HepG2 (cell line): ENCODE measurements at regions not wholly inside any gene's neighbourhood (a gene's known extent, or its start where the extent isn't known, plus 50 kb on each side); places are given as distances from the start of the nearest gene placed in this dataset.

Experiments used
- ATAC-seq: fragments of 200-7000 bp; cut with Tn5 transposase; 3 replicates; pipeline ENCODE4 v1.9.1; 2020; ENCODE audit warnings: mild to moderate bottlenecking, moderate library complexity
- BruUV-seq: library from RNA; stranded (reverse); fragments of 400-500 nt; replicated peaks from 2 replicates; lab custom pipeline; 2021; lab: Mats Ljungman, UMichigan
- CTCF ChIA-PET: fragments of 300-600 bp; formaldehyde crosslinking; extraction: SDS; loops from one replicate; lab custom pipeline; 2021; ENCODE audit warnings: low total read pairs, inconsistent platforms, low intra/inter-chr PET ratio; lab: Yijun Ruan, JAX
- POLR2A ChIA-PET: fragments of 350-600 bp; sonication (Branson Sonifier 250); formaldehyde crosslinking; loops from one replicate; lab custom pipeline; 2020; ENCODE audit warnings: antibody characterized with exemption, inconsistent platforms; lab: Yijun Ruan, JAX
- DNase-seq: peaks from one replicate; pipeline ENCODE4 v3.0.0-alpha.2; 2015; ENCODE audit warnings: low spot score
- FAIRE-seq: peaks from 3 replicates; lab custom pipeline; 2011; peaks lifted over from hg19 to GRCh38; lab: Jason Lieb, UNC
- H2AFZ ChIP-seq: one replicate; pipeline ENCODE4 v1.6.1; 2011; ENCODE audit warnings: low read length, inconsistent platforms
- H3K27ac ChIP-seq: fragments of 300-600 bp; 3 replicates; pipeline ENCODE4 v1.8.0; 2011; ENCODE audit warnings: mixed run types, mild to moderate bottlenecking, mixed read lengths, low read length, inconsistent platforms; ENCODE audit not compliant: insufficient read depth; ENCODE audit errors: extremely low read length
- H3K27me3 ChIP-seq, 2 experiments: fragments of 200-600 bp in 1 of 2; 2 replicates in 1 of 2; 3 replicates in 1 of 2; pipeline versions ENCODE4 v1.6.0 to v1.8.0; 2011; ENCODE audit warnings: low read length in 2 of 2, mild to moderate bottlenecking in 2 of 2, moderate library complexity in 2 of 2, inconsistent platforms in 1 of 2; ENCODE audit not compliant: insufficient read depth in 2 of 2, control insufficient read depth in 1 of 2
- H3K36me3 ChIP-seq, 2 experiments: fragments of 200-600 bp in 1 of 2; replicated peaks in 1 of 2; 2 replicates in 1 of 2; 3 replicates in 1 of 2; pipeline versions ENCODE4 v1.5.1 to v1.8.0; 2011; ENCODE audit warnings: low read length in 2 of 2, inconsistent platforms in 1 of 2; ENCODE audit not compliant: insufficient read depth in 2 of 2, control insufficient read depth in 1 of 2
- H3K4me1 ChIP-seq: 2 replicates; pipeline ENCODE4 v1.5.1; 2012; ENCODE audit warnings: low read length, inconsistent platforms; ENCODE audit not compliant: insufficient read depth
- H3K4me2 ChIP-seq: 2 replicates; pipeline ENCODE4 v1.6.0; 2011; ENCODE audit warnings: low read depth, low read length, inconsistent platforms
- H3K4me3 ChIP-seq, 3 experiments: fragments of 200-600 bp in 1 of 3; sonication (generic), shearing (Covaris generic) in 1 of 3; replicated peaks in 1 of 3; 2 replicates each; pipeline ENCODE4 v1.5.1; 2011 to 2016; ENCODE audit warnings: low read length in 3 of 3, inconsistent platforms in 2 of 3, low read depth in 2 of 3, mild to moderate bottlenecking in 2 of 3, control low read depth in 1 of 3, mixed read lengths in 1 of 3; ENCODE audit not compliant: insufficient read depth in 1 of 3
- H3K79me2 ChIP-seq: one replicate; pipeline ENCODE4 v1.6.1; 2011; ENCODE audit warnings: low read length, inconsistent platforms; ENCODE audit not compliant: insufficient read depth
- H3K9ac ChIP-seq: 2 replicates; pipeline ENCODE4 v1.6.0; 2011; ENCODE audit warnings: mild to moderate bottlenecking, low read depth, low read length, inconsistent platforms; ENCODE audit not compliant: insufficient read depth
- H3K9me3 ChIP-seq: 2 replicates; pipeline ENCODE4 v1.5.1; 2012; ENCODE audit warnings: mild to moderate bottlenecking, low read length
- H4K20me1 ChIP-seq: 2 replicates; pipeline ENCODE4 v1.6.0; 2011; ENCODE audit warnings: inconsistent platforms, mild to moderate bottlenecking, low read length, moderate library complexity; ENCODE audit not compliant: insufficient read depth
- AKAP8 ChIP-seq: sonication (generic); formaldehyde crosslinking; IDR thresholded peaks from 2 replicates; pipeline ENCODE4 v1.5.1; 2020; ENCODE audit warnings: mild to moderate bottlenecking, missing genetic modification reagents
- CEBPZ ChIP-seq: IDR thresholded peaks from 2 replicates; pipeline ENCODE4 v1.6.1; 2012; ENCODE audit warnings: low read length, improper control_type of control experiment
- GATAD2A ChIP-seq: IDR thresholded peaks from 2 replicates; pipeline ENCODE4 v1.6.1; 2016
- GRHL1 ChIP-seq: sonication (generic); formaldehyde crosslinking; conservative IDR thresholded peaks from 2 replicates; pipeline ENCODE4 v1.8.0; 2022; ENCODE audit warnings: missing genetic modification reagents
- HMGA1 ChIP-seq: sonication (generic); formaldehyde crosslinking; conservative IDR thresholded peaks from 2 replicates; pipeline ENCODE4 v1.4.0; 2020; ENCODE audit warnings: missing genetic modification reagents
- KDM1A ChIP-seq: IDR thresholded peaks from 2 replicates; pipeline ENCODE4 v1.6.1; 2016; ENCODE audit warnings: missing compliant biosample characterization
- MBNL3 ChIP-seq: fragments of 250-450 bp; sonication (Bioruptor Pico); conservative IDR thresholded peaks from 2 replicates; pipeline ENCODE4 v1.8.0; 2022; ENCODE audit warnings: mild to moderate bottlenecking, inconsistent platforms
- MED13 ChIP-seq: sonication (generic); formaldehyde crosslinking; IDR thresholded peaks from 2 replicates; pipeline ENCODE4 v1.5.0; 2020; ENCODE audit warnings: missing genetic modification reagents
- NCOA1 ChIP-seq: sonication (generic); formaldehyde crosslinking; IDR thresholded peaks from 2 replicates; pipeline ENCODE4 v1.9.0; 2021; ENCODE audit warnings: missing genetic modification reagents
- PRDM10 ChIP-seq: sonication (generic); formaldehyde crosslinking; IDR thresholded peaks from 2 replicates; pipeline ENCODE4 v1.4.0; 2020; ENCODE audit warnings: low read depth, missing genetic modification reagents
- SALL2 ChIP-seq: sonication (generic); formaldehyde crosslinking; IDR thresholded peaks from 2 replicates; pipeline ENCODE4 v1.8.1; 2023; ENCODE audit warnings: mild to moderate bottlenecking, missing genetic modification reagents, inconsistent platforms
- ZC3H4 ChIP-seq: sonication (generic); formaldehyde crosslinking; IDR thresholded peaks from 2 replicates; pipeline ENCODE4 v1.4.0; 2020; ENCODE audit warnings: missing genetic modification reagents, borderline replicate concordance
- ZNF282 ChIP-seq: fragments of 450-650 bp; IDR thresholded peaks from 2 replicates; pipeline ENCODE4 v1.6.1; 2018; ENCODE audit not compliant: partially characterized antibody
- ZNF737 ChIP-seq: sonication (generic); formaldehyde crosslinking; IDR thresholded peaks from 2 replicates; pipeline ENCODE4 v1.5.0; 2020; ENCODE audit warnings: missing genetic modification reagents, mild to moderate bottlenecking, borderline replicate concordance
- WGBS: methylation state at CpG from one replicate; pipeline ENCODE4 v1.1.6; 2017; ENCODE audit warnings: low lambda C conversion rate; 5-methylcytosine and 5-hydroxymethylcytosine counted together
- in situ Hi-C: cut with HindIII; loops from 2 replicates; pipeline ENCODE4 v1.10.0; 2017; ENCODE audit warnings: low pct_unique_long_range_greater_than_20kb; ENCODE audit not compliant: extremely low pct_ligation_motif_present
- intact Hi-C: fragments of 100-400 bp; cut with micrococcal nuclease; formaldehyde crosslinking; loops from one replicate; pipeline ENCODE4 v1.10.0; 2022; ENCODE audit not compliant: unreplicated experiment

- TF ChIP-seq CEBPZ (no peak), SALL2 (CRISPR knock-in tag) (no peak)
Observed at GRCh38 chr2:158904627-158905177, 63.7 kb upstream of the TANC1 start (continued).

GRCh38 chr2:158905341-158905740 is 63.1 kb upstream of the TANC1 start:
- H3K4me2 ChIP-seq: no peak overlapping the region
- BruUV-seq: no TSS peak
- 43% methylated on average over 3 of the region's 3 CpGs for WGBS

More at GRCh38 chr2:158905341-158905740, 63.1 kb upstream of the TANC1 start:
- no peak for FAIRE-seq
- intact Hi-C loops (no loop called here), in situ Hi-C loops (no loop called here)
- CTCF ChIA-PET: no interaction called here
- no peaks in the 10 kb centered on the region for H3K79me2 ChIP-seq
- no peak for TF ChIP-seq ZNF282
- TF ChIP-seq MED13 (CRISPR knock-in tag): no peak
- TF ChIP-seq AKAP8 (CRISPR knock-in tag): no peak
- TF ChIP-seq ZC3H4 (CRISPR knock-in tag): no peak
- no peak for TF ChIP-seq KDM1A
- no peak for TF ChIP-seq MBNL3
- TF ChIP-seq GRHL1 (CRISPR knock-in tag): no peak
- TF ChIP-seq NCOA1 (CRISPR knock-in tag): no peak
- TF ChIP-seq PRDM10: no peak
- no peak for TF ChIP-seq GATAD2A (CRISPR knock-in tag)
- no peak for TF ChIP-seq ZNF737 (CRISPR knock-in tag)
- no peak for TF ChIP-seq HMGA1 (CRISPR knock-in tag)
- TF ChIP-seq, all 625 proteins: peak for 0
- no peak overlapping the region for H2AFZ ChIP-seq
- no peaks in the 10 kb centered on the region for H4K20me1 ChIP-seq
- ATAC-seq: no peak
- H3K9me3 ChIP-seq: no peaks in the 10 kb centered on the region
- no peak overlapping the region for H3K9ac ChIP-seq
- POLR2A ChIA-PET: no interaction called here
- no peaks in the 10 kb centered on the region for H3K4me1 ChIP-seq
- no peaks in the 10 kb centered on the region for H3K27me3 ChIP-seq
- H3K27ac ChIP-seq: no peak overlapping the region
- no peaks in the 10 kb centered on the region for H3K36me3 ChIP-seq
- DNase-seq: no peak
- H3K4me3 ChIP-seq: no peak overlapping the region
